Esophagus squamous epithelium (tissue), 4 donors: ENCODE measurements at regions not wholly inside any gene's neighbourhood (a gene's known extent, or its start where the extent isn't known, plus 50 kb on each side); places are given as distances from the start of the nearest gene placed in this dataset.

Experiments
- CTCF ChIP-seq, 6 experiments: fragments of 450-650 bp in 4 of 6; fragments of 200-600 bp in 2 of 6; sonication (generic) in 2 of 6; IDR thresholded peaks; one replicate each; pipeline ENCODE4 v1.5.1; 2016 to 2019; ENCODE audit warnings: antibody characterized with exemption in 6 of 6, mild to moderate bottlenecking in 4 of 6, moderate library complexity in 4 of 6
- POLR2A ChIP-seq, 4 donors: fragments of 450-650 bp; IDR thresholded peaks; one replicate each; pipeline ENCODE4 v1.6.1; 2017; ENCODE audit warnings: antibody characterized with exemption in 4 of 4, mild to moderate bottlenecking in 4 of 4, moderate library complexity in 3 of 4

GRCh38 chr22:27564806-27565205 is 236.8 kb downstream of the MN1 start:
- TF ChIP-seq CTCF (IDR thresholded peaks at IDR 0.05) (no peak), POLR2A (IDR thresholded peaks at IDR 0.05) (no peak)
